Pulmonary artery endothelial cell (primary cell): ENCODE measurements at regions not wholly inside any gene's neighbourhood (a gene's known extent, or its start where the extent isn't known, plus 50 kb on each side); places are given as distances from the start of the nearest gene placed in this dataset.

ENCODE experiments used
- DNase-seq: peaks from one replicate; pipeline ENCODE4 v3.0.0-alpha.2; 2011; ENCODE audit warnings: low read depth, low spot score

GRCh38 chr22:49103314-49104059 is 724.2 kb downstream of the BRD1 start:
- DNase-seq: no peak

- no peak for DNase-seq
These were observed 725.3 kb downstream of the BRD1 start for GRCh38 chr22:49102367-49102766.

GRCh38 chr22:49101873-49102272 is 725.8 kb downstream of the BRD1 start:
- DNase-seq: no peak

- no peak for DNase-seq
These were observed 726.4 kb downstream of the BRD1 start for GRCh38 chr22:49101225-49101624.

- DNase-seq: no peak
These were observed 726.9 kb downstream of the BRD1 start for GRCh38 chr22:49100773-49101172.

GRCh38 chr22:49100316-49100715 is 727.4 kb downstream of the BRD1 start:
- DNase-seq: no peak

GRCh38 chr22:49099496-49100124 is 728.1 kb downstream of the BRD1 start:
- no peak for DNase-seq

GRCh38 chr22:49099089-49099488 is 728.6 kb downstream of the BRD1 start:
- no peak for DNase-seq

GRCh38 chr22:49097966-49098365 is 729.7 kb downstream of the BRD1 start:
- no peak for DNase-seq

- DNase-seq: no peak
These were observed 730.3 kb downstream of the BRD1 start for GRCh38 chr22:49097171-49097925.

GRCh38 chr22:49096476-49096875 is 731.2 kb downstream of the BRD1 start:
- no peak for DNase-seq

- no peak for DNase-seq
These were observed 732.3 kb downstream of the BRD1 start for GRCh38 chr22:49095366-49095765.

- DNase-seq: no peak
These were observed 732.8 kb downstream of the BRD1 start for GRCh38 chr22:49094858-49095257.

- DNase-seq: no peak
These were observed 733.5 kb downstream of the BRD1 start for GRCh38 chr22:49094151-49094550.

- DNase-seq: no peak
These were observed 734.3 kb downstream of the BRD1 start for GRCh38 chr22:49093192-49093880.

- no peak for DNase-seq
These were observed 735.0 kb downstream of the BRD1 start for GRCh38 chr22:49092716-49093115.

- no peak for DNase-seq
These were observed 735.6 kb downstream of the BRD1 start for GRCh38 chr22:49091917-49092545.

GRCh38 chr22:49091451-49091850 is 736.2 kb downstream of the BRD1 start:
- DNase-seq: no peak

- no peak for DNase-seq
These were observed 736.9 kb downstream of the BRD1 start for GRCh38 chr22:49090853-49091135.

GRCh38 chr22:49090061-49090852 is 737.4 kb downstream of the BRD1 start:
- no peak for DNase-seq
